ENCODE measurements at regions not wholly inside any gene's neighbourhood (a gene's known extent, or its start where the extent isn't known, plus 50 kb on each side); places are given as distances from the start of the nearest gene placed in this dataset.

DNA sequence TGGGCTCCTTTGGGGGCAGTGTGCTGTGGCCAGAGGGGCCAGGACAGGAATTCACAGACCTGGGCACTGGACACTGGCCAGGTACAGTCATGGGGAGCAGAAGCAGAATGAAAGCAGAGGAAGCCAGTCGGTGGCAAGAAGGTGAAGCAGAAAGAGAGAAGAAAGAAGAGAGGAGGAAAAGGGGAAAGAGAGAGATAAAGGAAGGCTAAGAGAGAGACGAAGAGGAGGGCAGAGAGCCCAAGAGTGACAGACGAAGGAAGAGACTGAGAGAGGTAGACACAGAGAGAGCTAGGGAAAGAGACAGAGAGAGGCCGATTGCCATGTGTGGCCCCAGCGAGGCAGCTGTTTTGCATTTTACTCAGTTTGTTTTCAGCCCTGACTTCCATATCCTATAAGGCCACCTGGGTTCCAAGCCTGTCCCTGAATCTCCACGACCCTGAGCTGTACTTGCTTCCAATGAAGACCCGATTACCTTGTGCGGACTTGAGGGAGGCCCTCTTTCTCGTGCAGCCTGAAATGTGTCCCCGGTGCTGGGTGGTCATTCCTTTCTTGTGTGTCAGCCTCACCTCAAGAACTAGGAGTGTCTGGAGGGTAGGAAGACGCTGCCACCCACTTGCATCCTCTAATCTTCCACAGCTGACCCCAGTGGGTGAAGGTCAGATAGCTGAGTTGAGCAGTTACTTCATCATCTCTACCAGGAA lies 73.9 kb downstream of the LSM3 start:
- peaks cover 0 to 3% (median 0%) of the 10 kb centered on the region in 11 experiments; a peak in 2 of 22 replicates for H3K9me3 ChIP-seq (replicated peaks in 1 of 11)
- no peak overlapping the region for H3K4me3 ChIP-seq
- TF ChIP-seq Cebpa-rat (IDR thresholded peaks at IDR 0.05) = no peak
- H3K9ac ChIP-seq = no peak overlapping the region
- no peaks in the 10 kb centered on the region for H3K36me3 ChIP-seq
- H3K4me2 ChIP-seq = no peak overlapping the region
- H3K4me1 ChIP-seq = peaks cover 0 to 25% (median 22%) of the 10 kb centered on the region in 10 experiments; a peak in 15 of 20 replicates
- peaks cover 0 to 9% (median 0%) of the 10 kb centered on the region in 11 experiments; a peak in 2 of 22 replicates for H4K20me1 ChIP-seq
- H3K27me3 ChIP-seq = peaks cover 0 to 20% (median 9%) of the 10 kb centered on the region in 11 experiments; a peak in 13 of 22 replicates
- H3K27ac ChIP-seq = no peak overlapping the region

DNA sequence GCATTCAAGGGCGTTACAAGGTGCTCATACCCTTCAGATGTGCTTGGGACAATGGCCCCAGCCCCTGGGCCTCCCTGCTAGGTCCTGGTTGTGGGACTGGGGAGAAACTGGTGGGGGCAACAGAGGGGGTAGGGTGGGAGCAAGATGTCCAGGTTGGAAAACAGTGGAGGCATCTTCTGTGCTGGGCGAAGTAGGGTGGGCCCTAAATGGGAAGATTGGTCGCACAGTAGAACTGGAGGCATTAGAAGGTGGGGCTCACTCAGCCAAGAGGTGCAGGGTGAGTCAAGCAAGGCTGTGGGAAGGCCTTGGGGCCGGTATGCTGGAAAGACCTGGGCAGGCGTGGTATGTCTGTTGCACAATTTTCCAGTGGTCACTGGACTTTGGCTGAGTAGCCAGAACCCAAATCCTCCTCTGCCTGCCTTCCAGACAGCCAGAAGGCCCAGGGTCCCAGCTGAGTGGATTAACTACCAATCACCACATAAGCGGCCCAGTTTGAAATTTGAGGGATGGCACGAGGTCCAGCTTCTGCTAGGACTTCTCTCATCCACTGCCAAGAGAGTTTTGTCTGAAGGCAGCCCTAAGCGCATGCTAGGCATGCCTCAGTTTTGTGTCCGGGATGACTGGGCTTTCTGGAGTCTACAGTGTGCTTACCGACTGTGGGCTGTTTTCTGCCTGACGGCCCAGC lies 74.5 kb downstream of the LSM3 start:
- Histone ChIP-seq H4K20me1 (peaks cover 0 to 9% (median 0%) of the 10 kb centered on the region in 11 experiments; a peak in 2 of 22 replicates), H3K4me3 (no peak overlapping the region), H3K4me1 (peaks cover 0 to 24% (median 21%) of the 10 kb centered on the region in 10 experiments; a peak in 15 of 20 replicates), H3K36me3 (no peaks in the 10 kb centered on the region), H3K27me3 (peaks cover 0 to 19% (median 9%) of the 10 kb centered on the region in 11 experiments; a peak in 12 of 22 replicates), H3K4me2 (no peak overlapping the region), H3K27ac (no peak overlapping the region), H3K9me3 (replicated peaks in 1 of 11) (peaks cover 0 to 3% (median 0%) of the 10 kb centered on the region in 11 experiments; a peak in 2 of 22 replicates), H3K9ac (no peak overlapping the region)
- no peak for TF ChIP-seq Cebpa-rat (IDR thresholded peaks at IDR 0.05)

DNA sequence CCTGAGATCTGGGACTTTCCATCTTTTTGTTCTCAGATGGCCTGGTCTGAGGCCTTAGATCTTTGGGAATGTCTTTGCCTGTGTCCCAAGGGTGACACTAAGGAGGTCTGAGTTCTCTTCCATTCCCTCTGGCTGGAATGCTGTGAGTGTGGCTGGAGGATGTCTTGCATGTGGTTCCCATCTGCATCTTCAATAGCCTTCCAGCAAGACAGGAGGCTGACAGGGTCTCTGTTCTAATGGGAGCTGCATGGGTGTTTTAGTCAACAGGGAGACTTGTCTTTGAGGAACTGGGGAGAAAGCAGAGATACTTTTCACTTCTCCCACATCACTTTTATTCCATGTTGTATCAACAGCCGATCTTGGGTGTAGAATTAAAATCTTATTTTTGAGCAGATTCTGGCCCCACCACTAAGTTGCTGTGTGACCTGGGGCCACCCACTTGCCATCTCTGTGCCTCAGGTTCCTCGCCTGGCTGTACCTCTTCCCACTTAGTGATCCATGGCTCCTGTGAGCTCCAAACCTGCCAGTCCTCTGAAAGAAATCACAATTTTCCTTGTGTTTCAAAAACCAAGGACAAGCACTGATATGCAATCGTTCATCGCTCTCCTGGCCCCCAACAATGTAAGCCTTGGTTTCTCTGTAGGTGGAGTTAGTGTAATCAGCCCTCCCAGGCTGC lies 75.2 kb downstream of the LSM3 start:
- H3K4me2 ChIP-seq = no peak overlapping the region

GRCh38 chr3:14254812-14255702 lies 76.4 kb downstream of the LSM3 start:
- Histone ChIP-seq H3K27me3 (peaks cover 0 to 10% (median 0%) of the 10 kb centered on the region in 11 experiments; a peak in 5 of 22 replicates), H3K36me3 (no peaks in the 10 kb centered on the region), H3K4me3 (no peak overlapping the region), H3K4me1 (peaks cover 0 to 5% (median 3%) of the 10 kb centered on the region in 10 experiments; a peak in 11 of 20 replicates), H3K9ac (no peak overlapping the region), H4K20me1 (peaks cover 0 to 4% (median 0%) of the 10 kb centered on the region in 11 experiments; a peak in 1 of 22 replicates), H3K4me2 (no peak overlapping the region), H3K27ac (no peak overlapping the region), H3K9me3 (replicated peaks in 1 of 11) (peaks cover 0 to 3% (median 0%) of the 10 kb centered on the region in 11 experiments; a peak in 2 of 22 replicates)
- no peak for TF ChIP-seq Cebpa-rat (IDR thresholded peaks at IDR 0.05)

More for the DNA sequence above, 75.2 kb downstream of the LSM3 start:
- Histone ChIP-seq H3K36me3 (no peaks in the 10 kb centered on the region), H3K4me3 (no peak overlapping the region), H3K27me3 (peaks cover 0 to 14% (median 8%) of the 10 kb centered on the region in 11 experiments; a peak in 11 of 22 replicates), H4K20me1 (peaks cover 0 to 7% (median 0%) of the 10 kb centered on the region in 11 experiments; a peak in 2 of 22 replicates), H3K4me1 (peaks cover 0 to 17% (median 15%) of the 10 kb centered on the region in 10 experiments; a peak in 15 of 20 replicates), H3K27ac (no peak overlapping the region), H3K9me3 (replicated peaks in 1 of 11) (peaks cover 0 to 3% (median 0%) of the 10 kb centered on the region in 11 experiments; a peak in 2 of 22 replicates), H3K9ac (no peak overlapping the region)
- TF ChIP-seq Cebpa-rat (IDR thresholded peaks at IDR 0.05) = no peak

DNA sequence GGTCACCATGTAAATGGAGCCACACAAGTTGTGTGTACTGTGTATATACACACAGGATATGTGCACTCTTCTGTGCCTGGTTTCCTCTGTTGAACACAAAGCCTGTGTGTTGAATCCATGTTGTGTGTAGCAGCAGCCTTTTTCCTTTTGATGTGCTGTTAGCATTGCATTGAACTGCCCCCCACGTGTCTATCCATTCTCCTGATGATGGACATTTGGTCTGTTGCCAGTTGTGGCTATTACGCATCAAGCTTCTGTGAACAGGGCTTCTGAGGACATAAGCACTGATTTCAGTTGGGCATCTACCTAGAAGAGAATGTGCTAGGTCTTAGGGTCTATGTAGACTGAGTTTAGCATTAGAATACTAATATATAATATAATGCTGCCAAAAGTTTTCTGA lies 77.4 kb downstream of the LSM3 start:
- peaks cover 0 to 2% (median 0%) of the 10 kb centered on the region in 11 experiments; a peak in 3 of 22 replicates for H3K27me3 ChIP-seq
- no peak for TF ChIP-seq Cebpa-rat (IDR thresholded peaks at IDR 0.05)
- H3K4me3 ChIP-seq = no peak overlapping the region
- H3K9ac ChIP-seq = no peak overlapping the region
- no peaks in the 10 kb centered on the region; a peak in 1 of 20 replicates for H3K4me1 ChIP-seq
- peaks cover 0 to 2% (median 0%) of the 10 kb centered on the region in 11 experiments; a peak in 2 of 22 replicates for H3K9me3 ChIP-seq (replicated peaks in 1 of 11)
- H4K20me1 ChIP-seq = peaks cover 0 to 4% (median 0%) of the 10 kb centered on the region in 11 experiments; a peak in 2 of 22 replicates
- no peak overlapping the region for H3K4me2 ChIP-seq
- no peaks in the 10 kb centered on the region for H3K36me3 ChIP-seq
- no peak overlapping the region for H3K27ac ChIP-seq

DNA sequence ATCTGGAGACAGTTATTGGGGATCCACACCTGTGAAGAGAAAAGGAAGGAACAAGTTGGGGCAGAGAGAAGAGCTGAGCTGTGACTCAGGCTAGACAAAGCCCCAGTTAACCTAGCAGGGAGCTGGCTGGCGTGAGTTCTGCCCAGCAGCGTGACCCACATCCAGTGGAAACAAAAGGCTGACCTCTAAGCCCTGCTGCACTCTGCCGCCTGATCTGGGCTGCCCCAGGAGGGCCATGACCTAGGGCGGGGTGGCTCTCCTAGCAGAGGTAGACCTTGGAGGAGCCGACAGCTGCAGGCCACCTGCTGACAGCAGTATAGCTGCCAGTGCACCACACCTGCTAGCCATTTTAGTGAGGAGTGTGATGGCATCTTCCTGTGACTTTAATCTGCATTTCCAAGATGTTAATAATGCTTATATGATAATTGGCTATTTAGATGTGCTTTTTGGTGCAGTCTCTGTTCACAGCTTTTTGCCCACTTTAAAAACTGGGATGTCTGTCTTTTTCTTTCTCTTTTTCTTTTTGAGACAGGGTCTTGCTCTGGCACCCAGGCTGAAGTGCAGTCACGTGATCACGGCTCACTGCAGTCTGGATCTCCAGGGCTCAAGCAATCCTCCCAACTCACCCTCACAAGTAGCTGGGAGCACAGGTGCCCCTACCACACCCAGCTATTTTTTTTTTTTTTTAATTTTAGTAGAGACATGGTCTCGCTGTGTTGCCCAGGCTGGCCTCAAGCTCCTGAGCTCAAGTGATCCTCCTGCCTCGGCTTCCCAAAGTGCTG lies 78.1 kb downstream of the LSM3 start:
- H3K27ac ChIP-seq = no peak overlapping the region
- no peak overlapping the region for H3K9ac ChIP-seq
- no peaks in the 10 kb centered on the region for H3K9me3 ChIP-seq (replicated peaks in 1 of 11)
- no peak overlapping the region for H3K4me3 ChIP-seq
- no peak for TF ChIP-seq Cebpa-rat (IDR thresholded peaks at IDR 0.05)
- H3K27me3 ChIP-seq = no peaks in the 10 kb centered on the region; a peak in 2 of 22 replicates
- no peaks in the 10 kb centered on the region for H3K36me3 ChIP-seq
- H4K20me1 ChIP-seq = peaks cover 0 to 4% (median 0%) of the 10 kb centered on the region in 11 experiments; a peak in 2 of 22 replicates
- no peaks in the 10 kb centered on the region; a peak in 1 of 20 replicates for H3K4me1 ChIP-seq
- H3K4me2 ChIP-seq = no peak overlapping the region
